ENCODE measurements at regions not wholly inside any gene's neighbourhood (a gene's known extent, or its start where the extent isn't known, plus 50 kb on each side); places are given as distances from the start of the nearest gene placed in this dataset.

DNA sequence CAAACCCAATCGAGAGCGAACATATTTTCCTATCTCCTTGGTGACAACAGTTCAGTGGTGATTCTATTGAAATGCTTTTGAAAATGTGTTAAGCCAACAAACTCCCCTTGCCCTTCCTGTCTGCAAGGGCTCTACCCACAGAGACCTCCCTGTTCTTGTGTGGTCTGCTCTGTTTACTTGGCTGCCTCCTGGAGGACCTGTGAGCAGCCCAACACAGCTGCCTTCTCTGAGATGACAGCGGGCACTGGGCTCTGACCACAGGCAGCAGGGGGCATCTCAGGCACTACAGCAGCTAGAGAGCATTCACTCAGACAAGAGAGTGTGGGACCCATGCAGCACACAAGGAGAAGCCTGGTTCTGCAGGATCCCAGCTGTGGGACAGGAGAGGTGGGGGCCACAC is 416.4 kb downstream of the TCERG1L start:
- DNase-seq = no peak

DNA sequence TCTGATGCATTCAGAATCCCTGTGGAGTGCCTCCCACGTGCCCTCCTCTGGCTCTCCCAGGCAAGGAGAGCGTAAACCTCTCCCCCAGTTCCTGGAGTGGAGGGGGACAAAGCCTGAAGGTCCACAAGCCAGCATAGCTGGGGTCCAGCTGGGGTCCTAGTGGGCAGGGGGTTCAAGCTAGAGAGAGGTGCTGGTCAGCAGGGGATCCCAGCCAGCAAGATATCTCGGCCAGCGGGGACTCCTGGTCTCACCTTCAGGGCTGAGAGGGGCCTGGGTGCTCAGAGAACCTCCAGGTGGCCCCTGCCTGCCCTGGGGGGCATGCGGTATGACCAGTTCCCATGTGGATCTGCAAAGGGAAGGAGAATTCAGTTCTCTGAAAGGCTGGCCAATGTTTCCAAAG is 413.7 kb downstream of the TCERG1L start:
- no peak for DNase-seq

DNA sequence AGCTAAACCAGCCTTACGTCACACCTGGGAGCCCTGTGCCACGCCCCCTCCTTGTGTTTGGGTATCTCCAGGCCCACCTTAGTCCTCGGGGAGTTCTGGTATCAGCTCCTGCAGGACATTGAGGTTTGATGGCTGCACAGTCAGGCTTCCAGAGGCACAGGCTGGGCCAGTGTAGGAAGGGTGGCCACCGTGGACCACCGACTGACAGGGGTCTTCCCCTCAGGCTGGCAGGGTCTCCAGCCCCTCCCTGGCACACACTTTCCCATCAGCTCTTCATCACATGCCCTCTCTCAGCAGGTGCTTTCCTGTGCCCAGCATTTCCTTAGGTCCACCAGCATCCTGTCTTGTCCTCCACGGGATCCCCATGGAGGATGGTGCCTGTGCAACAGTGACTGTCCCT is 413.1 kb downstream of the TCERG1L start:
- no peak for DNase-seq

DNA sequence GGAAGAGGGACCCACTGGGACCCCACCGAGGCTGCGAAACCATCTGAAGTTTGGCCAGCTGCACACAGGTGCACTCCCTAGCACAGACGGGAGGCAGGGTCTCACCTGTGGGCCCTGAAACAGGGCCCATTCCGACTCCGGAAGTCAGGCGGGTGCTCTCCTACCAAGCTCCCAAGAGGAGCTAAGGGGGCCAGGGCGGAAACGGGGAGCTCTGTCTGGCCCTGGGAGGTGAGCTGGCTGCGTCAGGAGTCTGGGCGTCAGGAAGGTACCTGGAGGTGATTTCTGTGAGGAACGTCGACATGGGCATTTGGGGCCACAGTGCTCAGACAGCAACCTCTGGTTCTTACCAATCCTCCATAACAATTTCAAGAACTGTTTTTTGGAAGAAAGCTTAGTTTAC is 411.7 kb downstream of the TCERG1L start:
- DNase-seq = no peak

DNA sequence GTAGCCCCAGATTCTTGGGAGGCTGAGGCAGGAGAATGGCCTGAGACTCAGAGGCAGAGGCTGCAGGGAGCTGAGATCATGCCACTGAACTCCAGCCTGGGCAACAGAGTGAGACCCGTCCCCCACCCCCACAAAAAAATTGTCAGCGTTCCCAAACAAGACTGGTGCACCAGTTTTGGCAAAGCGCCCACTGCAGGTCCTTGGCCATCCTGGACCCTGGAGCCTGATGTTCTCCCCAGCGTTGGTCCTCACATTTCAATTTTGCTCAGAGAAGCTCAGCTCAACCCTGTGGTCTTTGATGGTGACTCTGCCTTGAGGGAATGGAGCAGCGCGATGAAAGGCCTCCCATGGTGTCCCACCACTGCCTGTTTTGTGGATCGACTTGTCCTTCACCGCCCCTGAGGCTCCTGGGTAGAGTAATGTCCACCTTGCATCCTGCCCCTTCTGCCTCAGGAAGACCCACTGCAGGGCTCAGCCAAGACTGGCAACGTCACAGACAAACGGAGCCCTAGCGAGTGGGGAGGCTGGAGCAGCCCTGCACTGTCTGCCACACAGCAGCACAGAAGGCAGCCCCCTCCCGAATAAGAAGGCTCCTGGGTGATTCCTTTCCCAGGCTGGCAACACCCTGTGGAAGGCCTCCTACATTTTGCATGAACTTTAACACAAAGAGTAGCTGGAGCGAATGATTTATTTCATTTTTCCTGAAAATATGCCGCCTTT is 410.9 kb downstream of the TCERG1L start:
- no peak for DNase-seq

DNA sequence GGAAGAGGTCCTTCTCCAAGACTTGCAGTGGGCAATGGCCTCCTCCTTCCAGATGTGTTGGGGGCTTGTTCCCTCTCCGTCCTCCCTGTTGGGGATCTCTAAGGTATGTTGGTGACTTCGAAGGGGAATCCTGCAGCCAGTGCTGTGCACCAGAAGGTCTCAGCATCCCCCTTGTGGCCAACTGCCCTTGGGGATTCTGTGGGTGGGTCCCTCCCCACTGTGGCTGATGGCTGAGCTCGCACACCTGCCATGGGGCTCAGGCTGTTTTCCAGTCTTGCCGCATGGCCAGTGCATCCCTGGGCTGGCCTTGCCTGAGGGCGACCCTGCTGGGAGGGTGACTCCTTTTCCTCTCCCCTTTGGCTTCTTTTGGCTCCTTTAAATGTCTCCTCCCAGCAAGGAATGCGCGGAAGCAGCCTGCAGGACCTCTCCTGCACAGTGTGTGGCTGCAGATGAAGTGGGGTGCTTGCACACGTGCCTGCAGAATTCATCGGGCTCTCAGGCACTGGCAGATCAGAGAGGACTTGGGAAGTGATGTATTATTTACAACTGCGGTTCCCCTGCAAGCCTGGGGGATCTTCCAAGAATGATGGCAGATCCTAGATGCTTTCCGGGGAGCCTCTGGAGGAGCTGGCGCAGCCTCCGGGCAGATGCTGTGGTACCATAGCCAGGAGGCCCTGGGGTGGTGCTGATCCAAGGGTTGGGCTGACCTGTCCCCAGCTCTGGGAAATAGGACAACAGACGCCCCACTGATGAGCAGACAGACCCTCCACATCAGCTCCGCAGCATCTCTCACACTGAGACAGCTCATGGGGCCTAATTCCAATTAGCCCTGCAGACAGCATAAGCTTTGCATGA is 410.0 kb downstream of the TCERG1L start:
- DNase-seq = no peak

DNA sequence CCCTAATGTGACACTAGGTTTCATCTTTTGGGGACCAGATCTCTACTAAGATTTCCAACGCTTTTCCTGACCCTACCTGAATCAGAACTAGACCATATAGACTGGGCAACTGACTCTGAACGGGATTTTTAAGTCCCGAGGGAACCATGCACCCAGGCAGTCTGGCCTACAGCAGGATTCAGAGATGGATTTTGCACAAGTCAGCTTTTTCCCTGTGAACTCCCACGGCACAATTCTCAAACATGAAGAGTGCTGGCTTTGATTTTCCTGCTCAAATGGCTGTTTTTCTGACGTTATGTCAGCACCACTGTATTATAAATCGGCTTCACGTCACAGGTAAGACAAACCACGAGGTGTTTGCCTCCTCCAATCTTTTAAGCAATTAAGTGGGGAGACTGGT is 409.1 kb downstream of the TCERG1L start:
- DNase-seq = no peak

DNA sequence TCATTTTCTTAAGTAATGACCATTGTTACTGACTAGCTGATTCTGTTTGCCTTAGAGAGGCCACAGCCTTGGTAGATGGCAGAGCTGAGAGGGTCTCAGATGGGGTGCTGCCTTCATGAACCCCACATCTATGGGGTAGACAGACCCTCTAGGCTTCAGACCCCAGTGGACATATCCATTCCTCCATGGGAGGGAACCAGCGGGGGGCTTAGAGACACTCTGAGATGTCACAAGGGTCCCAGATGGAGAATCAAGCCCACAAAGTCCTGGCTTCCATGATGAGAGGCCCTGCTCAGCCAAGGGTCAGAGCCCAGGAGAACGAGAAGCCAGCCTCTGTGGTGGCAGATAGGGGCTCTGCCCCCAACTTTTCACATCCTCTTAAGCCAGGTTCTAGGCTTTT is 408.6 kb downstream of the TCERG1L start:
- no peak for DNase-seq

DNA sequence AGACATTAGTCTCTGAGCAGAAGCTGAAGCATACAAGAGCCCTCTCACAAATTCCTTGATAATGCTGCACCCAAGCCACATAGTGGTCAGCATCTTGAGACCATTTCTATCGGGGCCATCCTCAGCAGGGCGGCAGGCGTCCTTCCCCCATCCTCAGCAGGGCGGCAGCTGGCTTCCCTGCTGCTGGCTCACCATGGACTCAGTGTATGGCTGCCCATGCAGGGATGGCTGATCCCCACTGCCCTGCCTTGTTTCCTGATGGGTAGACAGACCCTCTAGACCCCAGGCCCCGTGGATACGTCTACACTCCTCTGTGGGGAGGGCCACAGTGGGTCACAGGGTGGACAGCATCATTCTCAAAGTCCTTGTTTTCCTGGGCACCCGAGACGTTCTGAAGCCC is 406.8 kb downstream of the TCERG1L start:
- DNase-seq = no peak

DNA sequence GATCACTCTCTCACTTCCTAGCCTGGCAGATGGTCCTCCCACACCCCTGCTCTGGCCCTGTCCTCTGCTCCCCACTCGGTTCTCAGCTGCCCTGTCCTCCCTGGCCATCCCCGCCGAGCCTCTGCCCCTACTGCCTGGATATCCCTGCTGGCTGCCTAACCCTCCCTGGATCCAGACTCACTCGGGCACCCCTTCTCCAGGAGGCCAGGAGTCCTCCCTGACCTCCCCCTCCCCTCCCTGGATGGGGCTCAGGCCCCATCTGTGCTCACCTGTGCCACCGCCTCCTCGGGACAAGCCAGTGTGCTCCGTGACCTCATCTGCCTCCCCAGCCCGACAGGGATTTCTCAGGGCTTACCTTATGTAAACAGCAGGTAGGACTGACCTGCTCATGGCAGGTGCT is 406.1 kb downstream of the TCERG1L start:
- no peak for DNase-seq

DNA sequence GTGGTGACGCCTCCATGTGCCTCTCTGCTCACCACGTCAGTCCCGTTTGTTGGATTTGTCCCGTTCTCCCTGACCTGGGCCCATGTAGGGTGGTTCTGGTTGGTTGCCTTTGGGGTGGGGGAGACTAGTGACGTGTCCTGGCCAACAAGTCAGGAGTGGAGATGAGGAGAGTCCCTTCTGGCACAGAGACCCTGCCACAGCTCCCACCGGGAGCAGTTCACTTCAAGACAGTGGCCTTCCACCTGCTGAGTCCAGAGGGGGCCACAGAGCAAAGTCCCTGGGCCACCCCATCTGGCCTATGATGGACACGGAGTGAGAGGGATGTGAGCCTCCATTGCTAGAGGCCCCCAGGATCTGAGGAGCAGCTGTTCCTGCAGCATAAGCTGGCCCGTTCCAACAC is 405.6 kb downstream of the TCERG1L start:
- DNase-seq = no peak

DNA sequence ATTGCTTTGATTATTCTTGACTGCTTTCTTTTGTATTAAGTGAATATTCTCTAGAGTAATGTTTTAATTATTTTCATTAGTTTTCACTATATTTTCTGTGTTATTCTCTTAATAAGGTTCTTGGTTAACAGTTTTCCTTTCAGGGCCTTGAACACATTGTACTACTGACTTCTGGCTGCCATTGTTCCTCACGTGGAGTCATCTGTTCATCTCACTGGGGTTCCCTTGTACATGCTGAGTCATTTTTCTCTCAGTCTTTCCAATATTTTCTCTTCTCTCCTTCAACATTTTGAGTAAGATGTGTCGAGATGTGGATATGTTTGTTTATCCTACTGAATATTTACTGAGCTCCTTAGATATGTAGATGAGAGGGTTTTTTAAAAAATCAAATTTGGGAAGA is 400.7 kb downstream of the TCERG1L start:
- no peak for DNase-seq

DNA sequence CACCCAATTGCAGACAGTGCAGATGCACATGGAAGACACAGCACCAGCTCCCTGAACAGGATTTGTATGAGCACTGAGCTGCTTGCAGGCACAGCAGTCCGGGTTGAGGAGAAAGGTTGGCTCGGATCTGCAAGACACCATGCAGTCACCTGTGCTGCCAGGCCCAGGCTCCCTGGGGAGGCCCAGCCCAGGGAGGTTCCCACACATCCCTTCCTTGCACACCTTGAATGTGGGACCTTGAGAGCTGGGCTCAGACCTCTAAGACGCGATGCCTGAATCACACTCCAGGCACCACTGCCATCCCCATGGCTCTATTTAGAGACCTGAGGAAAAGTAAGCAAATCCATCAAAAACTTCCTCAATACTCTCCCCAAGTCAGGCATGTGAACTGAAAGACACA is 397.7 kb downstream of the TCERG1L start:
- no peak for DNase-seq

DNA sequence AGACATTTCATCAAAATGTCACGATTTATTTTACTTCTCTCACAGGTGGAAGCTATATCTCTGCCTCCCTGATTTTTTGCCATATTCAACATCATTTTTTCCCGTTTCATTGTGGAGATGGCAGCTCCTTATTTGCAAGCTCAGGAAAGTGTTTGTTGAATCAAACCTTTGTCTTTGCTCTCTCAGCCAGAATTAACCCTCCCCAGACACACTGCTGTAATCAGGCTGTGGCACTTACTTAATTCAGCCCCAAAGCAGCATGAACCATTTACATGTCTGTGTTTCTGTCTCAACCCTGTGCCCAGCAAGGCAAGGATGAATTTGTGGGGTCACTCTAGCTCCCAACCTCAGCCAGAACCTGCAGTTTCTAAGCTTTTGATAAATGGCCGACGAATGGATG is 397.2 kb downstream of the TCERG1L start:
- peak; percentile 78 for DNase-seq

DNA sequence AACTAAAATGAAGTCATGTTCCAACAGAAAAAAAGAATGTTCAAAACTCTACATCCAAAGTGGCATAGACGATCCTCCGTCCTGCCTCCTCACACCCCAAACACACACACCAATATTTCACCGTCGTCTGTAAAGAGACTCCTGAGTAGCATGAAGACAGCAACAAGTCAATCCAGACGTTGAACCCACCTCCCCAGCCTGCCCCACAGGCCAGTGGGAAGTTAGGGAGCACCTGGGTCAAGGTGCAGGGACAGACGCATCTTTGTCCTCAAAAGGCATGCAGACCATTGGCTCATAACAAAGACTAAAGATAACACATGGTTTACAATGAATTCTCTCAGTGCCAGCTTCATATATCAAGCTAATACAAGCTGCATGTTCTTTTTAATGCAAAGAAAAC is 396.5 kb downstream of the TCERG1L start:
- no peak for DNase-seq

DNA sequence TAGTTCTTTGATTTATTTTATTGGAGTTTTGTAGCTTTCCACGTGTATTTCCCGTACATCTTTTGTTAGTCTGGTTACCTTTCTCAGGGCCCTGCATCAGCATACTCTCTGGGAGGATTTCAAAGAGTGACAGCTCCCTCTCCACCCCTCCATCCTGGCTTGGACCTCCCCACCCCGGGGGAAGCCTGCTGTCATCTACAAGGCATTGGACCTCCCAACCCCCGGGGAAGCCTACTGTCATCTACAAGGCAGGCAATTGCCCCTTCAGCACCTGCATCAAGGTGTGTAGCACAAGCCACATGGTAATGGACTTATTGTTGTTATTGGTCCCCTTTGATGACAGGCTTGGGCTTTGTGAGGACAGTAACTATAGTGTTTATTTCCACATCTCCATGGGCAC is 390.1 kb downstream of the TCERG1L start:
- DNase-seq = no peak

DNA sequence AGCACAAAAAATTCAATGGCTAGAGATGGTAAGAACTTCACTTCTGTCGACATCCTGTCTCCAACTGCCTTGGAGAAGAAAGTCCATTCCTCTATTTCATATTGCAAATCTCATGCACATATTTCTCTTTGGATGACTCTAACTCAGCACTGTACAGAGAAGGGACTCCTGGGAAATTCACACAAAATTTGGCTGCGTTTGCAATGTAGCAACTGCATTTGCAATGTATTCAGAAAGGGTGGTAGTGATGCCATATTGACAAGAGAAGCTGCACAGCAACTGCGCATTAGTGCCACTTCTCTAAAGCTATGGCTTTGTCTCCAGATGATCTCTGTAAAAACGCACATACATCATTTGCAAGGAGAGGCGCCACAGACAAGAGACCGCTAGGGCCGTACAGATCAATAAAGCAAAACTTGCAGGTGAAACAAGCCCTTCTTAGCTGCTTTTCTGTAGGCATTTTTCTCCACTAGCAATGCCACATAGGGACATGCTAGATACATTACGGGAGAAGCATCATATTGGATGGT is 389.5 kb downstream of the TCERG1L start:
- no peak for DNase-seq

DNA sequence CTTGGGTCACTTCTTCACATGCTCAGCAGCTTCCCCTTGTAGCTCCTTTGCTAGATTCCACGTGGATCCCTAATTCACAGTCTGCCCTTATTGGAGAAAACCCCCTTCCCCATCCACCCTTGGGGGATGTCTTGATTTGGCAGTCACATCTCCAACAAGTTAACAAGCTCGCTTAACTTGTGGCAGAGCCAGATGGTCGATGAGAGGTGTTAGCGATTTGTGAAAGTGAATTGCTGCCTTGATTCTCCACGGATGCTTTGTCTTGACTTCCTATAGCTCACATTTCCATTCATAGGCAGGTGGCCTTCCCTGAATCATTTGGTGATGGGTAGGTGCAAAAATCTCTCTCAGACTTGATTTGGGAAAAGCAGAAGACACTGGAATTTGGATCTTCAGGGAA is 387.9 kb downstream of the TCERG1L start:
- DNase-seq = no peak

DNA sequence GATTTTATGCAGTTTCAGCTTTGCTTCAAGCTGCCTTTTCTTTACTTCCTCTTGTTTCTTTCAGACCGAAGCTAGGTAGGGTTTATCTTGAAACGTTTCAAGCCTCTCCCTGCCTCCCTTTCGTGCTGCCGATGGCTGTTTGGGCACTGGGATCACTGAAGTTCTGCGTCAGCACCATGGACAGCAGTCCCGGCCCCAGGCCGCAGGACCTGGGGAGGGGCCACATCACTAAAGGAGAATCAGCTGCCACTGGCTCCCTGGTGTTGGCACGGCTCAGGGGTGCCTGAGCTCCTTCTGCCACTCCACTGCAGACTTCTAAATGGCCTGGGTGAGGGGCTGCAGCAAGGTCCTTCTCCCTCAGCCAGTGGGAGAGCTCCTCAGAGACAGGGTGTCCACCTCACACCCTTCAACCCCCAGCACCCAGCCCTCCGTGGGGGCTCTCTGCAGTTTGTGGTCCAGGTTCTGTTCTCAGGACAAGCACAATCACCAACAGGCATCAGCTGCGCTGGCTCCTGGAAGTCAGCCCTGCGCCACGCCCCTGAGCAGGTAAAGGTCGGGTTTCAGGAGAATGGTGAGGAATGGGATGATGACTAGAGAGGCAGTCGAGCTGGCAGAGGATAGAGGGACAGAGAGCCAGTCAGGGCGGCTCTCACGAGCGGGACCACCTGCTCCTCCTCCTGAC is 387.2 kb downstream of the TCERG1L start:
- DNase-seq = peak; percentile 86

DNA sequence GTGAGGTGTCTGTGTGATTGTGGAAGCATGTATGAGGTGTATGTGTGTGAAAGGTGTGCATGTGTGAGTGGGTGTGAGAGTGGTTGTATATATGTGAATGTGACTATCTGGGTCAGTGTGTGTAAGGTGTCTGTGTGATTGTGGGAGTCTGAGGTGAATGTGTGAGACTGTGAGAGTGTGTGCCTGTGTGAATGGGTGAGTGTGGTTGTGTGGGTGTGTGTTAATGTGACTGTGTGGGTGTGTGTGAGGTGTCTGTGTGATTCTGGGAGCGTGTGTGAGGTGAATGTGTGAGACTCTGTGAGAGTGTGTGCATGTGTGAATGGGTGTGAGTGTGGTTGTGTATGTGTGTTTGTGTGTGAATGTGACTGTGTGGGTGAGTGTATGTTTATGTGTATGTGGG is 385.1 kb downstream of the TCERG1L start:
- DNase-seq = no peak

DNA sequence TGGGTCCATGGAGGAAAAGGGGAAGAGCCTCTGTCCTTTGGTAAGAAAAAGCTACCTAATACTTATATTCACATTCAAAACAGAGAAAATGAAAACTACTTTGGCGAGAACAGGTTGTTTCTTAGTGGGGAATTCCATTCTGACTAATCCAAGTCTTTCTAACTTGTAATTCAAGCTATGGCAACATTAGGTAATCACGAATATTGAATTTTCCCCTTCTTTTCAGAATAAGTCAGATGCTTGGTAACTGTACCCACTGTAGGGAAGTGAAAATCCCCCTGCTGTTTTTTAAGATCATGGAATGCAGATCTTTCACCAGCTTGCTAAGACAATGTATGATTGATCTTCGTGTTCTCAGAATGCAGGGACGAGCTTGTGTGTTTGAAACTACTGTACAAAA is 384.4 kb downstream of the TCERG1L start:
- DNase-seq = no peak

DNA sequence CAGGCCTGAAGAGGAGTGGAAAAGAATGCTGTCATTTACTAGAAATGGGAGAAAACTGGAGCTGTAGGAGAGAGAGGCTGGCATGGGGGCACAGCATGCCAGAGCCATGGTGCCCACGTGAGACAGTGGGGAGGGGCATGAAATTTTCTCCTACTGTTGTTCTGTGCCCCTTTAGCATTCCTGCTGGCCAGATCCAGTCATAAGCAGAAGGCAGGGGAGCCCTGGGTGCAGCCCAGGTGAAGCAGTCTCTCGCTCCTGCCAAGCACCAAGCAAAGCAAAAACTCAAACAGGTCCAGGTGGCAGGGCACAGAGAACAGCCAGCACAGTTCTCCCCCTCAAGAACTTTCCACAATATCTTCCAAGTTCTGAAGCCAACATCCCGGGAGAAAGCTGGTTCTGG is 383.2 kb downstream of the TCERG1L start:
- DNase-seq = no peak

DNA sequence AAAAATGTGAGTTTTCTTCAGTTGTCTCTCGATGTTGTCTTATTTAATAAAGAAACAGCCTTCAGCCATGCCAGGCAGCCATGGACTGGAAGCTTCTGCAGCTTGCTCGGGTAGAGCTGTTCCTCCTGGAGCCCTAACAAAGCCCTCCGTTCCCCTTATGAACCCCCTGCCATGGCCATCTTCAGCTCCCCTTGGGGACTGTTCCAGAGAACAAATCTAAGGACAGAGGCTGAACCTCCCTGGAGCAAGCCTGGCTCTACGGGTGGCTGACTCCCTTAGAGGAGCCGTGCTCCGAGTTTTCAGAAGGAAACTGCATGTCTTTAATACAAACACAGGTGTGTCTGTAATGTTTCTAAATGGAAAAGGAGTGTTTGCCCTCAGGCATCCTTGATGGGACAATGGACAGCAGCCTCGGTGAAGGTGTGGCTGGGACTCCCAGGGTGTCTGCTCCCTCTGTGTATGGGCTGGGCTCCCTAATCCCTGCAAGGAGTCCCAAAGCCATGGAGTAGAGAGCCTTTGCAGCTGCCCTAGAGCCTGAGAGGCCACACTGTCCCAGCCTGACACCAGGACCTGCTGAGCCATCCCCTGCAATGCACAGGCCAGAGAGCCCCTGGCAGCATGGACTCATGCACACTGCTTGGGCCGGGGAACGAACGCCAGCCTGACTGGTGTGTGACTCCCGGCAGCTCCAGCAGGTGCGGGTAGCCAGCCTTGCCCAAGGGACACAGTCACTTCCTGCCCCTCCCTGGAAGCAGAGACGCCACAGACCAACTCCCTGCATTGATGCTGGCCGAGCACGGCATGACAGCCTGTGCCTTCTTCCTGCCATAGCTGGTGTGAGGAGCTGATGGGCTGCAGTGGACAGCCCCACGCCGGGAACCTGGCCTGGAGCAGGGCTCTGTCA is 381.8 kb downstream of the TCERG1L start:
- DNase-seq = no peak

Measured in eye (tissue), 1 donor.